ENCODE measurements at regions not wholly inside any gene's neighbourhood (a gene's known extent, or its start where the extent isn't known, plus 50 kb on each side); places are given as distances from the start of the nearest gene placed in this dataset.

DNA sequence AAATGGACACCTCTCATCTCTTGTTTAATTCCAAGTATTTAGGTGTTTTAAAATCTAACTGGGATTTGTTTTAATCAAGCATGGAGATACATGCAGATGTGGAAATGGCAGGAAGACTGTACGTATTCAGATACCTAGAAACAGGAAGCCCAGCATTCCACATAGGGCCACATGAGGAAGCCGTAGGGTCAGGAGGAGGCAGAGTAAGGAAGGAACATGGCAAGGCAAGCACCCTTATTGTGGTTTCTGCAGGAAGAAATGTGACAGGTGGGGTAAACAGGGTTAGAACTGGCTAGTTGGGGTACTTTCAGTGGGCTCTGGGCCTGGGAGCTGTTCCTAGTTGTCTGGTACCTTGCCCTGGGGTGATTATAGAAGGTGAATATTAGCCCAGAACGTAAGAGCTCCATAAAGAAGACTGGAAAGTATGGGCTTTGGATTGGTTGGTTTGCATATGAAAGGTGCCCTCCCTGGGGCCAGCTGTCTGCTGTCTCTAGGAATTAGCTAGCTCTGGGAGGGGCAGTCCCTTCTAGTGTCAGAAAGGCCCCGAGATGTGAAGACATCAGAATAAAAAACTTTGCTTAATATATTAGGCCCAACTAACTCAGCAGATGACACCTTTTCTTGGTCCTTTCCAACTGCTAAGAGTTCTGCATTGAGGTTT lies 107.7 kb upstream of the CADPS start:
- DNase-seq = no peak

DNA sequence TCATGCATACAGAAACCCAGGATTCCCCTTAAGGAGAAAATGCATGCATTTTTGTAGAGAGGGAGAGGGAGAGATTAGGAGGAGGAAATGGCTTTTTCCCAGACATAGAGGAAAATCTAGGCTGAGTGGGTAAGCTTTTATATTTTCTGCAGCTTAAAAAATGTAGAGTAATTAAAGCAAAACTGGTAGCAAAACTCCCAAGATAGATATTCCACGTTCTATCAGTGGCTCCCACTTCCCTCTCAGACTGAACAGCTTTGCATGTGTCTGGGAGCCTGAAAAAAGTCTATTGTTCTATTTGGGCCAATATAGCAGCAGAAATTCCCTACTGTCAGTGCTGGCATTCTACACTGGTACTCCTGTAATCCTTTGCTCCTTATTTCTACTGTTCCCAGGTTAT lies 110.8 kb upstream of the CADPS start:
- no peak for DNase-seq

DNA sequence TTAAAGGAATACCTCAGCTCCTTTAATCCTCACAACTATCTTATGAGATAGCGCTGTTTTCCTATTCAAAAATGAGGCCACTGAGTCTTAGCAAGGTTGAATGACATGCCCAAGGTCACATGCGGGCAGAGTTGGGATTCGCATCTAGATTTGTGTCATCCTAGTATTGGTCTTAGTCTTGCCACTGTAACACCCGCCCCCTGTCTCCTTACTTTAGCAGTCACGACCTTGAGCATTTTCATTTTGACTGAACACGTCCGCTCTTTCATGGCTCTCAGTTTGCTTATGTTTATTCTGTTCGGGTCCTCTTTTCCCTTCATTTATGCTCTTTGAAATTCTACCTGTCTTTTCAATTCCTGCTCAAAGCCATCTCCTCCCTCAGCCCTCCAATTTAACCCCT lies 112.5 kb upstream of the CADPS start:
- DNase-seq = no peak

DNA sequence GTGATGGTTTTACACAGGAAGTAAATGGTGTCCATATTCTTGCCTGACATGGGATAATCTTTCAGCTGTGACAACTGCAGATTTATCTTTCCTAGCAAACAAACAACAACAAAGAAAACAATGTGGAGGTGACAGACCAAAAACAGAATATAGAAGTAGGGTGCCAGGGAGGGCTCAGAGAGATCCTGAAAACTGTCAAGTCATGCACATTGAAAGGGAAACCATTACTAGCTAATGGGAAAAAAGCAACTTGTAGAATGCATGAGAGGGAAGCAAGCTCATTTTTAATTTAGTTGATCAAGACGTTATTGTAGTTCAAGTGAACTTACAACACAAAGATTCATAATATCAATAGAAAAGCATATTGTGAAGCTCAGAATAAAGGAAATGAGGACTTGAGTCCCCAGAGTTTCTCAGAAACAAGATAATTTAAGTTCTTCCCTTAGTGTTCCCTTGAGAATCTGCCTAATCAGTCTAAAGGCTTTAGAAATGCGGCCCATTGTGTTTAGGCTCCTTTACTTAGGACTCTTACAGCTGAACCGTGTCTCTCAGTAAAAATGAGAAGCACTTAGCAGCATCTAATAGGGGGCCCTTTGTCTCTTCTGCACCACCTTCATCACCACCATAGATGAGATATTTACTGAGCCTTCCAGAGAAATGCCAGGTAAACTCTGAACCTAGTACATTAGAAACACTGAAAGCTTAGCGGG lies 115.6 kb upstream of the CADPS start:
- no peak for DNase-seq

DNA sequence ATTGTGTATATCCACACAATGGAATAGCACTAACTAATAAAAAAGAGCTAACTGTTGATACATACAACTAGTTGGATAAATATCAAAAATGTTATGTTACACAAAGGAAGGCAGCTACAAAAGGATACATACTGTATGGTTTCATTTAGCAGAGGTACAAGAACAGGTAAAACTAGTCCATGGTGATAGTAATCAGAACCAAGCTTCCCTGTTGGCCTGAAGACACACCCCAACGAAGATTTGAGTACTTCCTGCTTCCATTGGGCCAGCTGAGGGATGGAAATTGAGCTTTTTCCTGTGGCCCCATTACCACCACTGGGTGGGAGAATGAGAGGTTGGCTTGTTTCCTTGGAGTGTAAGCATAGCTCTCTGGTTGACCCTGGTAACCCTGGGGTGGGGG lies 117.3 kb upstream of the CADPS start:
- DNase-seq = no peak

DNA sequence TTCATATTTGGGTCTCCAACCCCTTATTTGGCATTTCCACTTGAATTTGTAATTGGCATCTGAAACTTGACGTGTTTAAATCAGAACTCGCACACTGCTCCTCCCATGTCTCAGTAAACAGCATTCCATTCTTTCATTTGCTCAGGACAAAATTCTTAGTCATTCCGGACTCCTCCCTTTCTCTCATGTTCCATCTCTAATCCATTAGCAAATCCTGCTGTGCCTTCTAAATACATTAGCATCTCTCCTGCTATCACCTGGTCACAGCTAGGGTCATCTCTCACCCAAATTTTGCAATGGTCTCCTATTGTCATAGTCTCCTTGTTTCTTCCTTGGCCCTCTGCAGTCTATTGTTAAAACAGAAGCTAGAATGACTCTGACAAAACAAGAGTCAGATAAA lies 119.9 kb upstream of the CADPS start:
- no peak for DNase-seq

DNA sequence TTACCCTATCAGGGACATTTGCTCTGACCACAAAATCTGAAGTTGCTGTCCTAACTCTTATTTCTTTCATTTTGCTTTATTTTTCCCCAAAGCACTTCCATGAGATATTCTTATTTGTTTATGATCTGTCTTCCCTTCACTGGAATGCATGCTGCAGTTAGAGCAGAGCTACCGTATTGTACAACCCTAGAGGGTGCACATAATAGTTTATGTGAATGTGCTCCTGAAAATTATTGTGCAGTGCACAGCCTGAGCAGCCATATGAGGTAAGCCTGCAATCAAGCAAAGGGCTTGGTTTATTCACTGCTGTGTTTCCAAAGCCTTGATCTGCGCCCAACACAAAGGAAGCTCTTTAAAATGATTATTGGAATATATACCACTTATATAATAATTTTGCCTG lies 120.3 kb upstream of the CADPS start:
- DNase-seq = no peak

DNA sequence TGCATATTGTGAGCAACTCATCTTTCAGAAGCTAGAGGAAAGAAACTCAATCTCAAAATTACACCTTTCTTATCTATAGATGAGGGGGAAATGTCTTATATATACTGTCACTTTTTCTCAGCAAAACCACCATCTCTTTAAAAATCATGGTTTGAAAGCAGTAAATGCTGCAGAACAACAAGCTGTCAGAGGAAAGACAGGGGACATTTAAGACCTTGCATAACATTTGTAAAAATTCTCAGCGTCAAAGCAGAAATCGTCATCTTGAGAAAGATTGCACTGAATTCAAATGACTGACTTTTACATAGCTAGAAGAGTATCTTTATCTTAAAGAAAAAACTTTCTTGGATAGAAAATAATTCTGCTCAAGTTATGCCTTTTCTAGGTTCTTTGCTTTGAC lies 122.2 kb upstream of the CADPS start:
- no peak for DNase-seq

DNA sequence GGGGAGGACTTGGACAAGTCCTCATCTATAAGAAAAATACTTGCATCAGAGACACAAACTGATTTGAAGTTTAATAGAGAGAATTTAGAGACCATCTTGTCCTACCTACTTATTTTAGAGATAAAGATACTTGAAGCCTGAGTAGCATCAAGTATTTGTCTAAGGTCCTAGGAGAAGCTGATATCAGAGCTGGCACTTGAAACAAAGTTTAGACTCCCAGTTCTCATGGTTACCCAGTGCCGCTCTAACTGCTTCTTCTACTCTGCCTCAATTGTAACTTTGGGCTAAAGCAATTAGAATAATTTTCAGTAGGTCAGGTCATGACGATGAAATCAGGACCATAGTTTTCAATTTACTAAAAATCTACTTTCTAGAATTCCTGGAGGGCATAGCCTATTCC lies 123.9 kb upstream of the CADPS start:
- no peak for DNase-seq

DNA sequence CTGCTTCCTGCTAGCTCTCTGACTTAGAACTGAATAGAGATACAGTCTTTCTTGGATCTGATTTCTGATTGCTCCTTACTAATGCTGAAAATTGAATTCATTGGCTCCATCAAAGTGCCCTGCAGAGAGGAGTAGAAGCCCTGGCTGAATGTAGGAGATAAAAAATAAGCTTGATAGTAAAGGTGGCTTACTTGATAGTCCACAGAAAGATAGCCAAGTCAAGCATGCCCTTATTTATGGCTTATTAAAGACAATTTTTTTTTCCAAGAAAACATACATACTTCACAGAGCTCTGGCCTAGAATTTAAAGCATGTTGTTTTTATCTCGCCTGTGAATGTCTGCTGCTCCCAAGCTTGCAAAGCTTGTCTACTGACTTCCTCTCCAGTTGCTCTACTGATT lies 124.6 kb upstream of the CADPS start:
- DNase-seq = no peak

DNA sequence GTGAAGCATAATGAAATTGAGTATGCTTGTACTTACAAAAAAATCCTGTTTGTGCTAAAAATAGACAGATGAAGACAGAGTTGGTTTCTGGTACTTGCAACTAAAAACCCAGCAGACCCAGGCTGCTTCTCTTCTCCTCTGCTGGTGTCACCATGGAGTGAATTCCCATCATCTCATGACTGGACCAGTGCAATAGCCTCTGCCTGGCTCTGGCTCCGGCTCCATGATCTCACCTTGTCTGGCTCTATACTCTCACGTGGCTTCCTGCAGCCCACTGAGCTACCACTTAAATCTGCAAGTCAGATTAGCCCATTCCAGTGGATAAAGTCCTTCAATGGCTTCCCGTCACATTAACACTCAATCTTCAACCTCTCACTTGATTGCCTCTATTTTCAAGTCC lies 129.2 kb upstream of the CADPS start:
- no peak for DNase-seq

DNA sequence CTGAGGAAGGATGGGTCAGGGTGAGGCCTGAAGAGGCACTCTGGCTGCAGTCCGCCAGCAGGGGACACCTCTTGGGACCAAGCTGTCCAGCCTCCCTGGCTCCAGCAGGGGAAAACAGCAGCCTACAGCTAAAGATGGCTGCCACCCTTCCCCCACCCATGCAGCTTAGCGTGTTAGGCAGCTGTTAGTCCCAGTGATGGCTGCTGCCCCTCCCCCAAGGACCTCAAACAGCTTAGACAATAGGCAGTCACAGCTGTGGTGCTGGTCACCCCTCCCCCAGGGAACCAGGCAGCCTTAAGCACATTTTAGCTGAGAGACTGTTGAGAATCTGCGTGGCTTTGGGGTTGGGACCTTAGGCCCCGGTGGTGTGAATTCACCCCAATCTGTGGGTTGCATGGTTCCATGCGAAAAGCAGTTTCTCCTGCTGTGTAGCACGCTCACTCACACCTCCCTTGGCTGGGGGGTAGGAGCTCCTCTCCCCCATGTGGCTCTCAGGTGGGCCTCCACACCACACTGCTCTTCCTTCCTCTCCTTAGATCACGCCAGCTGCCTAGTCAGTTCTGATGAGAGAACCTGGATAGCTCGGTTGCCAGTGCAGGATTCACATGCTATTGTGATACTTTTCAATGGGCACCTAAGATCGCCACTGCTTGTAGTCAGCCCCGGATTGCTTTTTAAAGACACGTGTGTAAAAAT lies 140.5 kb upstream of the CADPS start:
- no peak for DNase-seq

DNA sequence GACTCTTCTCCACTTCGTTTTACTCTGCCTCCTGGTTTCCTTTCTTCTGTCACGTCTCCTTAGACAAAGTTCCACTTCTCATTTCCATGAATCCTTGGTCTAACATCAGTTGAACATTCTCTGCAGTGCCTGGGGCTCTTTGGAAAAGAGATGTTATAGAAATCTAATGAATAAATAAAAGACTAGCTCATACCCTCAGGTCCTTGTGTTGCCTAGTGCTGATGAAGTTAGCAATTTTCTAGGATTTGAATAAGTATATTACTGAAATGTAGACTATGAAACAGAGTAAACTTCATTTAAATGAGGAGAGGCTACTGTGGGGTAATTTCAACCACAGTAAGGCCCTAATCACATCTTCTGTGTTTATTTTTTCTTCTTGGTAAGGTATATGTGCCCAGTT lies 146.9 kb upstream of the CADPS start:
- DNase-seq = no peak

DNA sequence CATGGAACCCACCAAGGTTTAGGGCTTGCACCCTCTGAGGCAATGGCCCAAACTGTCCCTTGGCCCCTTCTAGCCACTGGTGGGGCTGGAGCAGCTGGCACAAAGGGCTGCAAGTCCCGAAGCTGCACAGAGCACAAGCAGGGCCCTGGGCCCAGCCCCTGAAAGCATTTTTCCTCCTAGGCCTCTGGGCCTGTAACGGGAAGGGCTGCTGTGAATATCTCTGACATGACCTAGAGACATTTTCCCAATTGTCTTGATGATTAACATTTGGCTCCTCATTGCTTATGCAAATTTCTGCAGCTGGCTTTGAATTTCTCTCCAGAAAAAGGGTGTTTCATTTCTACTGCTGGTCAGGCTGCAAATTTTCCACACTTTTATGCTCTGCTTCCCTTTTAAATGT lies 151.5 kb upstream of the CADPS start:
- no peak for DNase-seq

DNA sequence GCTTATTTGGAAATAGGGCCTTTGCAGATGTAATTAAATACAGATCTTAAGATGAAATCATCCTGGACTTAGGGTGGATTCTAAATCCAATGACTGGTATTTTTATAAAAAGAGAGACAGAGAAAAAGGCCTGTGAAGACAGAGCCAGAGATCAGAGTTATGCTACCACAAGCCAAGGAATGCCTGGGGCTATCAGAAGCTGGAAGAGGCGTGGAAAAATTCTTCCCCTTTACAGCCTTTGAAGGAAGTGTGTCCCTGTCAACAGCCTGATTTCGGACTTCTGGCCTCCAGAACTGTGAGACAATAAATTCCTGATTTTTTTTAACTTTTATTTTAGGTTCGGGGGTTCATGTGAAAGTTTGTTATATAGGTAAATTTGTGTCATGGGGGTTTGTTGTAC lies 154.1 kb upstream of the CADPS start:
- DNase-seq = no peak

DNA sequence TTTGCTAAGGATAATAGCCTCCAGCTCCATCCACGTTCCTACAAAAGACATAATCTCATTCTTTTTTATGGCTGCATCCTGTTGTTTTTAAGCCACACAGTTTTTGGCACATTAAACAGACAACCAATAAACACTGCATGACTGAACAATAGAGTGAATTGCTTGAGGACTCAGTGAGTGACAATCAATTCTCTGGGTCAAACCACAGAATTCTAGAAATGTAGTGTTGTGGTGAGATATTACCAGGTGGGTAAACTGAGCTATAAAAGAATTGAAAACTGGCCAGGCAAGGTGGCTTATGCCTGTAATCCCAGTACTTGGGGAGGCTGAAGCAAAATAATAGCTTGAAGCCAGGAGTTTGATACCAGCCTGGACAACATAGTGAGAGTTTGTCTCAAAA lies 154.7 kb upstream of the CADPS start:
- DNase-seq = no peak

DNA sequence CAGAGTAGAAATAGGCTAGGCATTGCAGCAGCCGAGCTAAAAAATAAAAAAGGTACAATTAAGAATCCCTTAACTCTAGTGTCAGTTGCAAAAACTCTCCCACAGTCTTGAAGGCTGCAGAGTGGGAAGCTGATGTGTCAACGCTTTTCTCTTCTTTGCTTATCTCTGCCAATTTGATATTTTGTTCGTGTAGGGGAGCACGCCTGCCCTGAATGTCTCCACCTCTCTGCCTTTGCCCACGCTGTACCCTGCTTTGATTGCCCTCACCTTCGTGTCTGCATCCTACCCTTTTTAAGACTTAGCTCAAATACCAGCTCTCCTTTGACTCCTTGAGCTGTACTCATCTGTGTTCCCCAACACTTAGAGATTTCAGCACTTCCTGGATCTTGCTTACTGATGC lies 155.4 kb upstream of the CADPS start:
- DNase-seq = no peak

DNA sequence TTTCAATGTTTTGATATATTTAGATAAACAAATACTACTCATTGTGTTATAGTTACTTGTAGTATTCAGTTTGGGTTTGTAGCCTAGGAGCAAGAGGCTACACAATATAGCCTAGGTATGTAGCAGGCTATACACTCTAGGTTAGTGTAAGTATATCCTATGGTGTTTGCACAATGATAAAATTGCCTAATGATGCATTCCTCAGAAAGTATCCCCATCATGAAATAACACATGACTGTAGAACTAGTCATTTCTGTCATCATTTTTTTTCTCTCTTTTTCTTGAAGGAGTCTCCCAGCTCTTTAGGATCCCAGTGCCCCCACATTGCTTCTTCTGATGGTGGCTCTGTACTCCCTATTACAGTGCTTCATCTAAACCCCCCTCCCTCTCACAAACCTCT lies 157.7 kb upstream of the CADPS start:
- DNase-seq = no peak

DNA sequence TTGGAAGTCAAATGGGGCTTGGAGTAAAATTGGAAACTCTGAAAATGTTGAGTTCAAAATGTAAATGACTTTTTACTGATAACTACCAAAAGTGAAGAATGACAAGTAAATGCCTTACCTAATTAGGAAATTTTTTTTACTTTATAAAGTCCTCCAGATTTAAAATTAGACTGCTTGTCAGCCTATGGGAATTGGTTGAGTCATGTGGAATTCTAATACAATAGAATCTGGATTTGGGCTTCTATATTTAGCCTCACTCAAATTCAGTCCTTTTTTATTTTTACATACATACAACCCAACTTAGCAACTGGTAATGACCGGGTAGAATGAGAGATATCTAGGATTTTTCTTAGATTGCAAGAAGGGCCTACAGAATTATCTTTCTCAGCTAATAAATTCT lies 158.9 kb upstream of the CADPS start:
- no peak for DNase-seq

DNA sequence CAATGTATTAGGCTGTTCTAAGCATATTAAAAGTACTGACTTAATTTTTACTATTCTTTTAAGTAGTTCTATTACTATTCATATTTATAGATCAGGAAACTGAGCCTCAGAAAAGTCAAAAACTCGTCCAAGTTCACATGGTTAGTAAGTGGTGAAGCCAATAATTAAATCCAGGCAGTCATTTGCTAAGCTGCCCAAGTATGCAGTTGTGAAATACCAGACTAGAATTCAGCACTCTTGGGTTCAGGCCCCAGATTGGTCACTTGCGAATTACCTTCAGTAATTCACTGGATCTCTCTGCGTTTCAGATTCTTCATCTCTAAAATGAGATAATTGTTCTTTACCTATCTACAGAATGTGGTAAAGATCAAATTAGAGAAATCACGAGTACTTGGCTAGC lies 161.9 kb upstream of the CADPS start:
- no peak for DNase-seq

DNA sequence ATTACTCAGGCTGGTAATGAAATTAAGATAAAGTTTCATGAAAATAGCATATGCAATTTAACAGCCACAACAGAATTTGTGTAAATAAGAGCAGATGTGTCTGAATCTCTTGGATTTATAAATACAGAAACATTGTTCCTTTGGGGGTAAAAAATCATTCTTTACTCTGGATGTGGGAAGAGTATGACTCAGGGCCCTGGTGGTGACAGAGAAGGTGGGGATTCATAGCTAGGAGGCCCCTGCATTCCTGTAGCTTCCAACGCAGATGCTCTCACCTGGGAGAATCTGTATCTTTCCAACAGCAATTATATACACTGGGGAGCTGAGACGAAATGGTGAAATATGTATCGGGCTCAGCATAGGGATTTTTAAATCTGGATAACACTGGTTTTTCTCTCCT lies 167.6 kb upstream of the CADPS start:
- DNase-seq = no peak

DNA sequence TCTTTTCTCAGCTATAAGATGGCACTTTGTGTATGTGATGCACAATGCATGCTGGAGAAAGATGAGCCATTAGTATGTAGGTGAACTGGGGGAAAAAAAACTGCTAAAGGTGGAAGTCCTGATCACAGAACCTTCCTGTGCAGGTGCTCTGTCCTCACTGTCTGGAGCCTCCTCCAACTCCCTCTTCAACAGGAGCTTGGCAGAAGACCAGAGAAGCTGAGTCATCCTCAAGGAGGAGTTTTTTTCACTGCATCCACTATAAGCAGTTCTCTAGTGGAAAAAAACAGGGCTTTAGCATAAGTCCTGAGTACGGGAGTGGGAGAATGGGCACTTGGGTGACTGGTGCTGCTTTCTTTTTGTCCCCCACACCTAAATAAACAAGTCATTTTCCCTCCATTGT lies 168.4 kb upstream of the CADPS start:
- no peak for DNase-seq

DNA sequence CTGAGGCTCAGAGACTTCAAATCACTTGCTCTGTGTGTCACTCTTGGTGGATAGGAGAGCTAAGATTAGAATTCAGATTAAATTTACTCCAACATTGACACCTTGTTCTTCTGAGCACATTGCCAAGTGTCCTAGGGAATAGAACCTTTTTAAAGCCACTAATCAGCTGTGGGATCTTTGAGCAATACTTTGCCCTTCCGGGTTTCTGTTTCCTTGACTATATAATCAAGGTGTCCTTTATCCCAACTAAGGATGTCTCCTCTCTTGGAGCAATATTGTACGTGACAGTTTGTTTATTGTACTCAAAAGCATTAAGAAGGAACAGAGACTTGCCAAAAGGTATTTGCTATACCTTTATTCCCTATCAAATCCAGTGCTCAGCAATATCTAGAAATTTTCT lies 170.9 kb upstream of the CADPS start:
- DNase-seq = no peak

DNA sequence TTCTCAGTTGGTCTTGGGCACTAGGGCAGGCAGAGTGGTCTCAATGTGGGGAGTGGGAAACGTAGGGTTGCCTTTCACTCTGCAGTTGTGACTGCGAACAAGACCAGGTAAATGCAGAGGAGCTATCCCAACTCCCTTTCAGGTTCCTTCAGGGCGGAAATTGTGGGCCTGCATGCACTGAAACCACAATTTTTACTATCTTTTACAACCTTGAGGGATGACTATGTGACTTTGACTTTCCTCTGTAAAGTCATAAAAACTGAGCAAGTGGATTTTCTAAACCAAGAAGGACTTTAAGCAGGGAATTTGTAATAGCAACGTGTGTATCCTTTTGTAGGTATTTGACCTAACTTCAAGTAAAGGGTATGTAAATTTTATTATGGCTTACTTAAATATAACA lies 171.4 kb upstream of the CADPS start:
- DNase-seq = no peak

DNA sequence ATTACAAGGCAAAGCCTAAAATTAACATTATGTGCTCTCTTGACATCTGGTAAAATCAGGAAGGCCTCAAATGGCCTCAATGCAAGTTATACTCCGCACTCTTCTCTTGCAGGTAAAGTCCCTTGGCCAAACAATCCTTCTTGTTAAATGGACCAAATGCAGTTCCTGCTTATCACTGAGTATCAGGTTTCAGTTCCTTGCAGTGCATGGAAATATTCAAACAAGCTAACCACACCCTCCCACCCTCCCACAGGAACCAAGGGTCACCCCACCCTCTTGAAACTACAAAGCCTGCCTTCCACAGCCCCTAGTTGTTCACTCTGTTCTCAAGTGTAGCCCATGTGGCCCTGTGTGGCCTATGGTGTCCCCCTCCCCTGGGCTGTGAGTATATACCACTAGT lies 171.9 kb upstream of the CADPS start:
- DNase-seq = peak; percentile 14

Data from NCI-H146 (cell line).